H9 (cell line): ENCODE measurements at regions not wholly inside any gene's neighbourhood (a gene's known extent, or its start where the extent isn't known, plus 50 kb on each side); places are given as distances from the start of the nearest gene placed in this dataset.

ENCODE experiments used
- DNase-seq: peaks from one replicate; pipeline ENCODE4 v3.0.0-alpha.2; 2017
- H2AFZ ChIP-seq: one replicate; pipeline ENCODE4 v1.6.1; 2013; ENCODE audit warnings: mild to moderate bottlenecking, low read length, control low read depth, moderate library complexity
- H2AK5ac ChIP-seq: 2 replicates; pipeline ENCODE4 v1.6.1; 2013; ENCODE audit warnings: low read length, control low read depth, mixed read lengths; ENCODE audit not compliant: insufficient read length
- H2BK120ac ChIP-seq: one replicate; pipeline ENCODE4 v1.6.1; 2013; ENCODE audit warnings: low read depth, mild to moderate bottlenecking, low read length, control low read depth, inconsistent platforms; ENCODE audit not compliant: poor library complexity, severe bottlenecking
- H2BK12ac ChIP-seq: 2 replicates; pipeline ENCODE4 v1.6.1; 2013; ENCODE audit warnings: low read length, control low read depth, mixed read lengths, low read depth; ENCODE audit not compliant: insufficient read length
- H2BK15ac ChIP-seq: 2 replicates; pipeline ENCODE4 v1.6.1; 2013; ENCODE audit warnings: low read depth, low read length, control low read depth
- H2BK20ac ChIP-seq: one replicate; pipeline ENCODE4 v1.6.1; 2013; ENCODE audit warnings: low read depth, mild to moderate bottlenecking, low read length, control low read depth, inconsistent platforms; ENCODE audit not compliant: poor library complexity, severe bottlenecking
- H2BK5ac ChIP-seq: 2 replicates; pipeline ENCODE4 v1.6.1; 2013; ENCODE audit warnings: low read length, control low read depth, mixed read lengths; ENCODE audit not compliant: insufficient read length
- H3K14ac ChIP-seq: 2 replicates; pipeline ENCODE4 v1.6.1; 2013; ENCODE audit warnings: low read length, control low read depth; ENCODE audit not compliant: insufficient read depth
- H3K18ac ChIP-seq: 2 replicates; pipeline ENCODE4 v1.6.1; 2013; ENCODE audit warnings: low read depth, mild to moderate bottlenecking, mixed read lengths, low read length, control low read depth; ENCODE audit not compliant: insufficient read length
- H3K23ac ChIP-seq: 2 replicates; pipeline ENCODE4 v1.6.1; 2013; ENCODE audit warnings: low read length, control low read depth, mixed read lengths, low read depth; ENCODE audit not compliant: insufficient read length
- H3K23me2 ChIP-seq: 2 replicates; pipeline ENCODE4 v1.6.1; 2013; ENCODE audit warnings: low read depth, mild to moderate bottlenecking, mixed read lengths, low read length, control low read depth; ENCODE audit not compliant: insufficient read length, poor library complexity, severe bottlenecking
- H3K27ac ChIP-seq: 2 replicates; pipeline ENCODE4 v1.5.1; 2013; ENCODE audit warnings: low read length, control low read depth, mixed read lengths, low read depth; ENCODE audit not compliant: insufficient read length
- H3K27me3 ChIP-seq: 2 replicates; pipeline ENCODE4 v1.6.1; 2013; ENCODE audit warnings: low read length, control low read depth, inconsistent platforms; ENCODE audit not compliant: insufficient read depth
- H3K4ac ChIP-seq: 2 replicates; pipeline ENCODE4 v1.6.1; 2013; ENCODE audit warnings: low read depth, mild to moderate bottlenecking, control low read depth, inconsistent platforms, low read length, moderate library complexity
- H3K4me1 ChIP-seq: 2 replicates; pipeline ENCODE4 v1.6.1; 2013; ENCODE audit warnings: low read length, control low read depth, inconsistent platforms; ENCODE audit not compliant: insufficient read depth
- H3K4me2 ChIP-seq: 2 replicates; pipeline ENCODE4 v1.6.1; 2013; ENCODE audit warnings: low read length, control low read depth, mixed read lengths; ENCODE audit not compliant: insufficient read length, insufficient read depth
- H3K56ac ChIP-seq: 2 replicates; pipeline ENCODE4 v1.6.1; 2013; ENCODE audit warnings: low read depth, mild to moderate bottlenecking, mixed read lengths, low read length, control low read depth; ENCODE audit not compliant: insufficient read length
- H3K79me1 ChIP-seq: 2 replicates; pipeline ENCODE4 v1.6.1; 2013; ENCODE audit warnings: low read depth, mild to moderate bottlenecking, moderate library complexity, low read length, control low read depth, inconsistent platforms; ENCODE audit not compliant: insufficient read depth, poor library complexity, severe bottlenecking
- H3K79me2 ChIP-seq: 2 replicates; pipeline ENCODE4 v1.6.1; 2013; ENCODE audit warnings: low read length, control low read depth, inconsistent platforms; ENCODE audit not compliant: insufficient read depth
- H3K9ac ChIP-seq: 2 replicates; pipeline ENCODE4 v1.6.1; 2013; ENCODE audit warnings: low read length, control low read depth, mixed read lengths; ENCODE audit not compliant: insufficient read length; ENCODE audit errors: extremely low read depth
- H3K9me3 ChIP-seq: one replicate; pipeline ENCODE4 v1.6.1; 2013; ENCODE audit warnings: low read depth, low read length, inconsistent platforms; ENCODE audit not compliant: control insufficient read depth
- H3T11ph ChIP-seq: one replicate; pipeline ENCODE4 v1.6.1; 2013; ENCODE audit warnings: mild to moderate bottlenecking, low read length, control low read depth, inconsistent platforms
- H4K20me1 ChIP-seq: one replicate; pipeline ENCODE4 v1.6.1; 2013; ENCODE audit not compliant: control insufficient read depth, insufficient read length, insufficient read depth
- H4K5ac ChIP-seq: 2 replicates; pipeline ENCODE4 v1.6.1; 2013; ENCODE audit warnings: low read depth, mild to moderate bottlenecking, mixed read lengths, low read length, control low read depth; ENCODE audit not compliant: insufficient read length
- H4K8ac ChIP-seq: replicated peaks from 2 replicates; pipeline ENCODE4 v1.6.1; 2013; ENCODE audit warnings: low read length, control low read depth, mixed read lengths, low read depth; ENCODE audit not compliant: insufficient read length
- H4K91ac ChIP-seq: 2 replicates; pipeline ENCODE4 v1.6.1; 2013; ENCODE audit warnings: low read depth, mild to moderate bottlenecking, moderate library complexity, mixed read lengths, low read length, control low read depth; ENCODE audit not compliant: insufficient read length
- H3K27ac Mint-ChIP-seq, 3 experiments: 2 replicates in 2 of 3; 3 replicates in 1 of 3; pipeline ENCODE4 v1.8.0; 2020 to 2021; ENCODE audit warnings: mixed read lengths in 3 of 3, mild to moderate bottlenecking in 1 of 3, moderate library complexity in 1 of 3
- H3K27me3 Mint-ChIP-seq: 2 replicates; pipeline ENCODE4 v1.8.0; 2021; ENCODE audit warnings: low read depth, mild to moderate bottlenecking, moderate library complexity, mixed read lengths
- H3K36me3 Mint-ChIP-seq, 3 experiments: 2 replicates in 2 of 3; 3 replicates in 1 of 3; pipeline ENCODE4 v1.8.0; 2020 to 2021; ENCODE audit warnings: low read depth in 3 of 3, mixed read lengths in 3 of 3; ENCODE audit not compliant: insufficient read depth in 1 of 3
- H3K4me1 Mint-ChIP-seq, 2 experiments: 2 replicates each; pipeline ENCODE4 v1.8.0; 2020; ENCODE audit warnings: mixed read lengths in 2 of 2
- H3K4me3 Mint-ChIP-seq, 2 experiments: 2 replicates in 1 of 2; 3 replicates in 1 of 2; pipeline ENCODE4 v1.8.0; 2020 to 2021; ENCODE audit warnings: mild to moderate bottlenecking in 2 of 2, mixed read lengths in 2 of 2, moderate library complexity in 1 of 2
- H3K9me3 Mint-ChIP-seq, 2 experiments: 2 replicates in 1 of 2; 3 replicates in 1 of 2; pipeline ENCODE4 v1.8.0; 2020; ENCODE audit warnings: mild to moderate bottlenecking in 2 of 2, mixed read lengths in 2 of 2, moderate library complexity in 1 of 2
- WGBS: extraction: QIAGEN DNeasy Blood & Tissue Kit; methylation state at CpG from one replicate; pipeline ENCODE4 v1.1.7; 2013; ENCODE audit warnings: missing lambda C conversion rate, low lambda C conversion rate, mixed read lengths; ENCODE audit not compliant: insufficient read length; ENCODE audit errors: extremely low coverage; 5-methylcytosine and 5-hydroxymethylcytosine counted together
- TF ChIP-seq, protein P1 (sequence below): fragments of 200-600 bp; sonication (generic); conservative IDR thresholded peaks from 3 replicates; pipeline ENCODE4 v1.8.0; 2021; ENCODE audit warnings: antibody characterized with exemption, mild to moderate bottlenecking

DNA sequence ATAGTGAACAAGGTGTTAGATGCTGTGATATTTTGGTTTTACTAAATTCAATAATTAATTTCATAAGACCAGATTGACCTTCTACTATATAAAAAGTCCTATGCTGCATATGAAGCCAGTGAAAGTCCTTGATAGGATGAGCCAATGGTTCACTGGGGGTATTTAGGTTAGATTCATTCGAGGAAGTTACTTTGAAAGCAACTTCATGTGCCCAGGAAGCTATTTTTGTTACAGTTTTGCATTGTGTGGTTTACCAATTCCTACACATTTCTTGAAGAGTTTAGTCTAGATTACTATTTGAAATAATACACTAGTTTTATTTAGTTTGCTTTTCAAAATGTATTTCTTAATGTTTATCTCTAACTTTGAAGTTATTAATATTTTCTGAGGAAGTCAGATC, 58.5 kb upstream of the RMST start:
- no peak overlapping the region for H2BK120ac ChIP-seq
- no peak overlapping the region for H4K5ac ChIP-seq
- TF ChIP-seq, protein P1, sequence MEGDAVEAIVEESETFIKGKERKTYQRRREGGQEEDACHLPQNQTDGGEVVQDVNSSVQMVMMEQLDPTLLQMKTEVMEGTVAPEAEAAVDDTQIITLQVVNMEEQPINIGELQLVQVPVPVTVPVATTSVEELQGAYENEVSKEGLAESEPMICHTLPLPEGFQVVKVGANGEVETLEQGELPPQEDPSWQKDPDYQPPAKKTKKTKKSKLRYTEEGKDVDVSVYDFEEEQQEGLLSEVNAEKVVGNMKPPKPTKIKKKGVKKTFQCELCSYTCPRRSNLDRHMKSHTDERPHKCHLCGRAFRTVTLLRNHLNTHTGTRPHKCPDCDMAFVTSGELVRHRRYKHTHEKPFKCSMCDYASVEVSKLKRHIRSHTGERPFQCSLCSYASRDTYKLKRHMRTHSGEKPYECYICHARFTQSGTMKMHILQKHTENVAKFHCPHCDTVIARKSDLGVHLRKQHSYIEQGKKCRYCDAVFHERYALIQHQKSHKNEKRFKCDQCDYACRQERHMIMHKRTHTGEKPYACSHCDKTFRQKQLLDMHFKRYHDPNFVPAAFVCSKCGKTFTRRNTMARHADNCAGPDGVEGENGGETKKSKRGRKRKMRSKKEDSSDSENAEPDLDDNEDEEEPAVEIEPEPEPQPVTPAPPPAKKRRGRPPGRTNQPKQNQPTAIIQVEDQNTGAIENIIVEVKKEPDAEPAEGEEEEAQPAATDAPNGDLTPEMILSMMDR = no peak
- H3K4me2 ChIP-seq = no peak overlapping the region
- H2BK5ac ChIP-seq = no peak overlapping the region
- no peak overlapping the region for H3K9ac ChIP-seq
- Mint-ChIP-seq H3K4me1 (peaks cover 4 to 6% of the 10 kb centered on the region in 2 experiments; a peak in 2 of 4 replicates), H3K4me3 (no peak overlapping the region), H3K9me3 (no peaks in the 10 kb centered on the region; a peak in 1 of 5 replicates), H3K36me3 (no peaks in the 10 kb centered on the region), H3K27ac (no peak overlapping the region), H3K27me3 (no peaks in the 10 kb centered on the region; the same call in 1 of the 2 replicates)
- H3T11ph ChIP-seq = no peak overlapping the region
- no peaks in the 10 kb centered on the region for H3K79me2 ChIP-seq
- no peak overlapping the region for H2BK12ac ChIP-seq
- no peak overlapping the region for H3K18ac ChIP-seq
- H3K56ac ChIP-seq = no peak overlapping the region
- H3K4ac ChIP-seq = no peak overlapping the region
- no peak for DNase-seq
- no peaks in the 10 kb centered on the region for H3K27me3 ChIP-seq
- H4K8ac ChIP-seq = no peak overlapping the region
- H3K23me2 ChIP-seq = no peaks in the 10 kb centered on the region
- no peaks in the 10 kb centered on the region for H4K20me1 ChIP-seq
- H2BK15ac ChIP-seq = no peak overlapping the region
- no peaks in the 10 kb centered on the region for H3K9me3 ChIP-seq
- no peak overlapping the region for H2BK20ac ChIP-seq
- H3K14ac ChIP-seq = no peak overlapping the region
- WGBS = no CpG with 5 or more reads among the region's 1 CpG
- H2AFZ ChIP-seq = no peak overlapping the region
- no peak overlapping the region for H3K23ac ChIP-seq
- H3K27ac ChIP-seq = no peak overlapping the region
- no peak overlapping the region for H4K91ac ChIP-seq
- H2AK5ac ChIP-seq = no peak overlapping the region
- no peaks in the 10 kb centered on the region for H3K4me1 ChIP-seq
- H3K79me1 ChIP-seq = no peaks in the 10 kb centered on the region
